Bone marrow (tissue), 2 donors: ENCODE measurements at regions not wholly inside any gene's neighbourhood (a gene's known extent, or its start where the extent isn't known, plus 50 kb on each side); places are given as distances from the start of the nearest gene placed in this dataset.

ENCODE experiments used
- DNase-seq, 2 donors: peaks; one replicate each; lab custom pipeline; 2025; lab: John Stamatoyannopoulos, UW

DNA sequence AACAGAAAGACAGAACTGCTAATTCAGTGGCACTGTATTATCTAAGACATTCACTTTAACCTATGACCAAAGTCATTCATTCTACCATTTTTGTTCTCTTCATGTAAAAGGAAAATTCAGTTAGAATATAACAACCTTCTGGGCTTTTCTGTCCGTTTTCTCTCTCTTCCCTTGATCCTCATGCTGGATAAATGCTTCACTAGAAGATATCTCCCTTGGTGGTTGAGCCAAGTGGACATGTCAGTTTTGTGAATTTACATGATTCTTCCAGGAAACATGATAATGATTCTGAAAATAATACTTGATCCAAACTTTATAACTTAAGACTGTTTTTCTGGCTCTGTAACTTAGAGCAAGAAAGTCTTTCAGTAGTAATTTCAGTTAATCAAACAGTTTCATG lies 1012.2 kb downstream of the SQOR start:
- no peak for DNase-seq

DNA sequence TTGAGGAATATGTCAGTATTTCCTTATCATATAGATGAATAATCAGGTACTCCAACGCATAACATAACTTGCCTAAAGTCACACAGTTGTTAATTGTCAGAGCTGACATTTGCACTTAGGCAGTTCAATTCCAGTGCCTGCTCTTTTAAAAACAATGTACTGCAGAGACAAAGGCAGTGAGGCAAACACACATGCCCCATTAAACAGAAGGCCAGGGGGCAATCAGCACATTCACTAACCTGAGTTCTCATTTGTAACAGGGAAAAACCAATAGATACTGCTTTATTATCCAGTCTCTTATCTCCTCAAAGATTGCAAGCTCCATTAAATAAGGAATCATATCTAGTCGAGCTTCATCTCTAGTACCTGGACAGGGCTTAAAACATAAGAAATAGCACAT lies 1017.4 kb downstream of the SQOR start:
- DNase-seq: no peak

DNA sequence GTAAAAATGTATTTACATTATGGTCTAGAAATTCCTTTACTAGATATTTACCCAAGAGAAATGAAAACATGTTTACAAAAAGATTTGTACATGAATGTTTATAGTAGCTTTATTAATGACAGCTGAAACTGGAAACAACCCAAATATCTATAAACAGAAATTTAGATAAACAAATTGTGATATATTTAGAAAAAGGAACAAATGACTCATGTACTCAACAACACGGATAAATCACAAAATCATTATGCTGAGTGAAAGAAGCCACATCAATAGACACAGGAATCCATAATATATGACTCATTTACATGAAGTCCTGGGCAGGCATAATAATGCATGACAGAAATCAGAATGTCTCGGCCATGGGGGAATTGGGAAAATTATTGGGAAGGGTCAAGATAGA lies 1020.2 kb downstream of the SQOR start:
- no peak for DNase-seq

DNA sequence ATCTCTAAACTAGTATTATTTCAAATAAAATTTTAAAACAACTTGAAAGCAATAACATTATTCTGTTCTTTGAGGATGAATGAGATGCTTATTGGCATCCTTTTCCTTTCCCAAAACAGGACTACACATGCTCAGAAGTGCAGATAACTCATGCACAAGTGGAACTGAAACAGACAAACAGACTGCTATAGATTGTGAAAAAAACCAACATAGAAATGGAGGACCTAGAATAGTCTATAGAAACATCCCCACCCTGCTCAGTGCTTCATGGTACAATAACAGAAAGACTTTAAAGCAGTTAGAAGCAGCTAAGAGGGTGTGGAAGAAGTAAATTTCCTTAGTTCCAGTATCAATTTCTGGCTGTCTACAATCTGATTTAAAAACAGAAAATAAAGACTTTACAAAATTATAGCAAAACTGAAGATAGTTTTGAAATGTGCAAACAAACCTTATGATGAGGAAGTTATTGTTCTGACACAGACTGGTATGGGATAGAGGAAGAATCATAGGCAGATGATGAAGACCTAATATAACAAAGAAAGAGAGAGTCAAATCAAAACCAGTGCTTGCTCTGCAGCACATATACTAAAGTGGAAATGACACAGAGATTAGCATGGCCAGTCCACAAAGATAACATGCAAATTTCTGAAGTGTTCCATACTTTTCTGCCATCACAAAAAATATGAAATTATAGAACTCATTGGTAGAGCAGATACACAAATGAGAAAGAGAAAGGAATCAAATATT lies 1025.4 kb downstream of the SQOR start:
- no peak for DNase-seq

DNA sequence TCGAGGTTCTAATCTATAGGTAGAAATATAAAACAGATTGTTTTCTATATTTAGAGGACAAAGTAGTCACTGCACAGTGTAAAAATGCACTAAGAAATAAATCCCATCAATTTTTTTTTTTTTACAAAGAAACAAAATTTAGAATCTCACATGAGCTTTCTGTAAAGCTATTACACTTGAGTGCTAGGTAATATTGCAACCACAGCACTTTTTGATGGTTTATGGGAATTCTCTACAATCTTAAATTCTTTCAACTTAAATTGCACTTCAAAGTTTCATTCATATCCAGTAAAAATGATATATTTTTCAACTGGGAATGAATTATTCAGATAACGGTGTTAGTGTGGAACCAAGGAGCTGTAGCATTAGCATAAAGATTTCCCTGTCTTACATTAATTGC lies 1035.4 kb downstream of the SQOR start:
- DNase-seq: no peak

DNA sequence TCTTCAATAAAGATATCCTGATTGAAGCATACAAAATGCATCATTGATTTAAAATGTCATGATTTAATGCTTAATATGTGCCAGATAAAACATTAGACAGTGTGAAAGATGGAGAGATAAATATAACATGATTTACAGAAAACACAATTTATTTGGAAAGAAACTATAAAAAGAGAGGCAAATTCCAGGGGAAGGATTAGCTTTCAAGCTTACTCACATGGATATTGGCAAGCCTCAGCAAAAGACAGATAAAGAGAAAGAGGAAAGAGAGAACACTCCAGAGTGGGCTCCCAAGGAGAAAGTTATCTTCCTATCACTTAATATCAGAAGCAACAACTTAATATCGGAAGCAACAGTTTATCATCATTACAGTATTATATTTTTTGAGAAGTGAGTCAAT lies 1036.5 kb downstream of the SQOR start:
- no peak for DNase-seq

DNA sequence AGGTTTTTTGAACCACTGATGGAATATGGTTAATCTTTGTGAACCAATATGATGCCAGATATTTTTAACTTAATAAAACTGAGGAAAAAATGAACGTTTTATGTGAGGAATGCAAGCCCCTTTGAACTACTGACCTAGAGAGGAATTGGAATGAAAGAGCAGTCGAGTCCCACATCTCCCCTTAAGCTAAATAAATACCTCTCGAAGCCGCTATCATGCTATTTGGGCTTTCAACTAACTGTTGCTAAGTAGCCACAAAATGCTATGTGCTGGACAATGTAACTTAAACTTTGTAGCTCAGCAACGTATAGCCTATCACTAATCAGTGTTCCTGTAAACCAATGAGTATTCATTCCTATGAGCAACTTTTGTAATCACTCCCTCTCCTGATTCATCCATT lies 1037.2 kb downstream of the SQOR start:
- DNase-seq: no peak

DNA sequence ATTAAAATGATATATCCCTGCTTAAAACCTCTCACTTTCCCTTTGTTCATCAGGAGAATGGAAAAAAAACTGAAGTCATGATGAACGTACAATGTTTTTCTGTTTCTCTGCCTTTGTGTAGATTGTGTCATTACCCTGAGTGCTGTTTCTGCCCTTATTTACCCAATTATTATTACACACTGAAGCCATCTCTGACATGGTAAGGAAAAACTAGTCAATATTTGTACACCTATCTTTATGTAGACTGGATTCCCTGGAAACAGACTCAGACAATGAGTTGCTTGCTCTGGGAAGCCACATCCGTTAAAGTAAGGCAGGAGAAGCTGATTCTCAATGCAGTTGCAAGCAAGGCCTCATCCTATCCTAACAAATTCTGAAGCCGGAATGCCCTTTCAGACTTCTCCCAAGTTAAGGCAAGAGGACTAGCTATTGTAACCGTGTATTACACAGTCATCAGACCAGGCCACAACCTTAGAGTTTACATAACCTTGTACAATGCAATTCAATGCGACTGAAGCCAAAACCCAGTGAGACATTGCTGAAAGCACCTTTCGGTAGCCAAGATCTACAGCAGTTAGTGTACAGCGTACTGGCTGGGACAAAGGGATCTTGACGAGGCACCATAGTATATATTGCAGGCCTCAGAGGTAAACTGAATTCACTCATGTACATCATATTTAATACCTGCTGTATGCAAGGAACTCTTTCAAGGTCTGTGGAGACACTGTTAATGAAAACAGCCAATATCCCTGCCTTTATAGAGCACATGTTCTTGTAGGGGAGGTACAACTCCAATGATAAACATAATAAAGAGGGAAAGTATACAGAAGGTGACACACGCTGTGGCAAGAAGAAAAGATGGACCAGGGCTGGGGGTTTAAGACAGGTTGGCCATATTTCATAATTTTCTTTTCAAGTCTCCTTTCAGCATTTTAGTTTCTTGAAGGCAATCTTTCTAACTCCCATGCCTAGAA lies 1040.8 kb upstream of the SEMA6D start:
- no peak for DNase-seq

DNA sequence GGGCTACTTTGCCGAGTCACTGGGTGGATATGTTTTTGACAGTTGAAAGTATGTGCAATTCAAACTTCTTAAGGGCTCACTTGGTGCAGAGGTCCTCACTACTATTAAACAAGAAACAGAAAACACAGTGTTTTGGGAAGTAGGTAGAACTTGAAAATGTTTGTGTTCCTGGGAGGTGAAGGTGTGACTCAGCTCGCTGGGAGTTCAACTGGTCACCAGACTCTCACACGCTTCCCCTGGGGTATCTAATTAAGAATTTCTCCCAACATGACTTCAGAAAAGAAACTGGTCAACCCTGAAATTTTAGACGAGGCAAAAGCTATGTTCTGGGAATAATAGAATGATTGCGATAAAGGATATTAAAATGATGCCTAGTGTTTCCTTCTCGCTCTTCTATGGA lies 1039.8 kb upstream of the SEMA6D start:
- no peak for DNase-seq

DNA sequence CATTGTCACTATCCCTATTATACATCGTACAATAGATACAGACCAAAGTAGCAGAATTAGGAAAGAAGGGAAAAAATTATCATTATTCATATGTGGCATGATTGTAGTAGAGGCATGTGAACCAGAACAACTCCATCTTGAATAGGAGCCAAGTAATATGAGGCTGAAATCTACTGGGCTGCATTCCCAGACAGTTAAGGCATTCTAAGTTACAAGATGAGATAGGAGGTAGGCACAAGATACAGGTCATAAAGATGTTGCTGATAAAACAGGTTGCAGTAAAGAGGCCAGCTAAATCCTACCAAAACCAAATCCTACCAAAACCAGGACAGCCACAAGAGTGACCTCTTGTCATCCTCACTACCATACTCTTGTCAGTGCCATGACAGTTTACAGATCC lies 1035.4 kb upstream of the SEMA6D start:
- DNase-seq: no peak

DNA sequence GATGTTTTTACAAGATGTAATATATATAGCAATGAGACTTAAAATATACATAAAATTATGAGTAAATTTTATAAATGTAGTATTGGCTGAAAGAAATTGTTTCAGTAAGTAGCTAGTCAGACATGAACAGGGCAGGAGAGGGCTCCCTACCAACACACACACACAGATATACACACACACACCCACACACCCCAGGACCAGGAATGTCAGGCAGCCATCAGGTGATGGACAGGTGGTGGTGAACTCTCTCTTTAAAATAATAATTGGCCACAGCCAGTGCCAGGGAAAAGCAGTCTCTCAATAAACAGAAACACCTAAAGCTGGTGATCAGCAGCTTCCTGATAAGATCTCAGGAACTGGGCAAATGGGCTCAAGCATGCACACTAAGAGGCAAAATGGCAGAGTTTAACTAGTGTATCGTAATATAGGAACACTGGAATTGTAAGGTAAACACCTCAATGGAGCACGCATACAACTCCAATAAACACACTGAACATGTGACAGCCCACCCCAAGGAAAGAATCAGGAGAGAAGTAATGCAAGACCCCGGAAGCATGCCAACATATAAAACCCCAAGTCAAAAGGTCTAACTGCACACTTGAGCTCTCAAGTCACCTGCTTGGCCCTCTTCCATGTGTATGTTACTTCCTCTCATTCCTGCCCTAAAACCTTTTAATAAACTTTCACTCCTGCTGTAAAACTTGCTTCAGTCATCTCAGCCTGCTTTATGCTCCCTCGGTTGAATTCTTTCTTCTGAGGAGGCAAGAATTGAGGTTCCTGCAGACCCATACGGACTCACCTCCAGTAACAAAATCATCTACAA lies 1034.1 kb upstream of the SEMA6D start:
- no peak for DNase-seq

DNA sequence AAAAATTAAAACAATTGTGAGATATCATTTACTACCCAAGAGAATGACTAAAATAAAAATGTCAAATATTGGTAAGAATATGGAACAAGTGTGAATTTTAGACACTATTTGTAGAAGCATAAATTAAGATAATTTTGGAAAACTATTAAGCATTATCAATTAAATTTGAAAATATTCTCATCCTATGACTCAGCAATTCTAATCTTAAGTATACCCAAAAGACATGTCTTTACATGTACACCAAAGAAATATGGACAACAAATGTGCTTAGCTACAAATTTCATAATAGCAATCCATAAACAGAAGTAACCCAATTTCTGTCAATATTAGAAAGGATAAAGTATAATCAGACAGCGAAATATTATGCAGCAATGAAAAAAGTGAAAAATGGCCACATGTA lies 1032.2 kb upstream of the SEMA6D start:
- DNase-seq: no peak

DNA sequence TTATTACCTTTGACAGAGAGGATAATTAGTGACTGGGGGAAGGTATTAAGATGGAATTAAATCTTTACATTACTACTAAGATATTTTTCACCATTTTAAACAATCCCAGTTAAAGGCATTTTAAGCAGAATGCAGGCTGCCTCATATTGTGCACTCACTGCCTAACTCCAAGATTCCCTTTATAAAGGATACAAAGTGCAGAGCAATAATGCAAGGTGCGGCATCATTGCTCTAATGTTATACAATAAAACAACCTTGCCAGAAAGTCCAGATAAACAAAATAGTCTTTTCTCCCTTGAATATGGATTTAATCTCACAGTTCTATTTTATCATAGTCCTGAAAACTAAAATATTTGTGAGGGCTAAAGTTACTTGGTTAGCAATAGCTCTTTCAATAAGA lies 1031.6 kb upstream of the SEMA6D start:
- no peak for DNase-seq

DNA sequence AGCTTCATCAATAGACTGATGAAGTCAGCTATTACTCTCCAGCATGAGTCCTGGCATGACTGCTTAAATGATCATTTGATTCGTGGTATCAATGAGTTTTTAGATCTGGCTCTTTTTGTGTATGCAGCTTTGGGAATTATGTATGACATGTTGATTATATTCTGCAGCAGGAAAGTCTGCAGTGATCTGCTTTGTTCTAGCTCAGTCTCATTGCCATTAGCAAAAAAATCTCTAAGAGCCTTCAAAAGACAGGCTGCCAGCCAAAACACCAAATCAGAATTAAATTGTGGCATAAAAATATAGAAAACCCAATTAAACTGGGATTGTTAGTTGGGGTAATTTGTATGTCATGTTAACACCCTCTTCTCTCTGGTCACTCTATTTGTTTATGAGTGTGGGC lies 1021.0 kb upstream of the SEMA6D start:
- no peak for DNase-seq

DNA sequence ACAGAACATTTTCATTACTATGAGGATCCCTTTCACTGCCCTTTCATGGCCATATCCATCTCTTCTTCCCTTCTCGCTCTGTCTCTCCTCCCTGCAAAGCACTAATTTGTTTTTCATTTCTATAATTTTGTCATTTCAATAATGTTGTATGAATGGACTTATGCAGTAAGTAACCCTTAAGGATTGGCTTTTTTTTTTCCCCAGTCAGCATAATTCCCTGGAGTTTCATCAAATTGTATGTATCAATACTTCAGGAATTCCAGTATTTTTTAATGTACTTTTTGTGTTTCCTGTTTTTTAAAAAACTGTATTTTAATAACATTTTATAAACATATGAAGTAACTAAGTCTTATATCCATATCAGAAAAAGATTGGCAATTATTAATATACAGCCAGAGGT lies 1016.0 kb upstream of the SEMA6D start:
- DNase-seq: no peak

DNA sequence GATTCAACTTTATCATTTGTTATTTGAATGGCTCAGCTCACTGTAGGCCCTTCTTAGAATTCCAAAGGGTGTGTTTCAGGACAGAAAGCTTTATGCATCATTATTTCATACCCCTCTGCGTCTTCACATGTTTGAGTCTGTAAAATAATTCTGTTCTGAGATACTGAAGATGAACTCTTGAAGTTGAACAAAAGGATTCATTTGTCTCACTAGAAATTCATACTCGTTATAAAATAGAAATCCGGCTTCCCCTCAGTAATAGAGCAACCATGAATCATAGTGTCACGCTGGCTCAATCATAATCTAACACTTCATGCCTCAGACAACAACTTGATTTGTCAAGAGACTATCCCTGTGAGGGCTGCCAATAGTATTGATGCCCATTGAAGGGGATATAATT lies 1015.4 kb upstream of the SEMA6D start:
- DNase-seq: no peak

DNA sequence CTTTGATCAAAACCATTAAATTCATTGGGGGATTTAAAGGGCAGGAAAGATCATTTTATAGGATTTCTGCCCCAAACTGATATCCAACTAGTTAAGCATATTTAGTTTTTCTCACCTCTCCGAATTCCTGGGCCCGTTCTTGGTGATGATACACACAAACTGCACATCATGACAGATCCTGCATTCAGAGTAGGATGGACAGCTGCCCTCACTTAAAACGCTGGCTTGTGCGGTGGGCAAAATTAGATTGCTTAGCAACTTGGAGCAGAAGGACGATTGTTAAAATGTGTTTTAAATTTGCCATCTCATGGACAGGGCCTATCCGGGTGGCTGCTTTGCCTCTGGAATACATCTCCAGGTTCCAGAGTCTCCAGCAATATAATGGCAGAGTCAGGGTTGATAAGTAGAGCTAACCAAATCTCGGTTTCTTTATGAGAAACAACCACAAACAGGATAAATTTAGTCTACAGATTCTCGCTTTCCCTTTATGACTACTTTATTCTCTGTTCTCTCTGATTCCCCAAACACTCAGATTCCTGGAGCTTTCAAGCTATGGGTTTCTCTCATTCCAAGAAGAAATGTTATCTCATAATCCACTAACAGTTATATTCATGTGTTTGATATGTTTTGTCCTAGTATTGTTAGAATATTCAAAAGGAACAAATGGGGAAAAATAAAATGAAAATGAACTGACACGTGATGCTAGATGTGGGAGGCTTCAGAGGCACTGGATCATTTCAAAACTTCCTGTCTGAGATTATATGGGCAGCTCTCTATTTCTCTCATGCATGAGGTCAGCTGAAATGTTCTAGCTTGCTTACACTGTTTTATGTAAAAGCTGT lies 1014.1 kb upstream of the SEMA6D start:
- DNase-seq: no peak

DNA sequence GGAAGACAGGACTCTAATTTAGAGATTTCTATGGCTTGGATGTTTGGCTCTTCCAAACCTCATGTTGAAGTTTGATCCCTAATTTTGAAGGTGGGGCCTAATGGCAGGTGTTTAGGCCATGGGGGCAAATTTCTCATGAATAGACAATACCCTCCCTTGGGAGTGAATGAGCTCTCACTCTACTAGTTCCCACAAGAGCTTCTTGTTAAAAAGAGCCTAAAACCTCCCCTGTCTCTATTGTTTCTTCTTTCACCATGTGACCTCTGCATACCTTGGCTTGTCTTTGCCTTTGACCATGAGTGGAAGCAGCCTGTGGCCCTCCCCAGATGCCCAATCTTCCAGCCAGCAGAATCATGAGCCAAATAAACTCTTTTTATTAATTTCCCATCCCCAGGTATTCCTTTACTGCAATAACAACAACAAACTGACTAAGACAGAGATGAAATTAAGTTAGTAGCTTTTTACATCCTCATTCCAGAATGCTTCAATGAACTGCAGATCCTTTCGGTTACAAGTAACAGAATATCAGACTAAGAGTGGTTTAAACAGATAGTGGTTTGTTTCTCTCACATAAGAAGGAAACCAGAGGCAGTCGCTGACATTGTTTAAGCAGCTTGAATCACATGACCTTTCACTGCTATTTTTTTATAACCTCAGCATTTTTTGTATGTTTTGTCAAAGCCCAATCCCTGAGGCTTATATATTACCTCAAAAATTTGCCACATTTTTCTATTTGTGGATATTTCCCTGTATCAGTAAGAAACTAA lies 1013.3 kb upstream of the SEMA6D start:
- no peak for DNase-seq

DNA sequence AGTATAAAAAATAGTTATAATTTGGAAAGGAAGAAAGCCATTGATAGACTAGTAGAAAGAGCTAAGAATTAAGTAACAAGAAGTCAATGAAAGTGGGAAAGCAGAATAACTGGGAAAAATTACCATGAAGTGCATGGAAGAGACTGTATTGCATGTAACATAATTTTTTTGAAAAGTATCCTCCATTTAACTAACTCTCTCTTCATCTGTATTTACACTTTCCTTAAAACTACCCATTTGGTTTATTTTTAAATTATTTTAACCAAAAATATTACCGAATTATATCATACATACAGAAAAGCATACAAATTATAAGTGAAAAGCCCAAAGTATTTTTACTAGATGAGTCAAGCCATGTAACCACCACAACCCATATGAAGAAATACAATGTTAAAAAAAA lies 1009.9 kb upstream of the SEMA6D start:
- DNase-seq: no peak

DNA sequence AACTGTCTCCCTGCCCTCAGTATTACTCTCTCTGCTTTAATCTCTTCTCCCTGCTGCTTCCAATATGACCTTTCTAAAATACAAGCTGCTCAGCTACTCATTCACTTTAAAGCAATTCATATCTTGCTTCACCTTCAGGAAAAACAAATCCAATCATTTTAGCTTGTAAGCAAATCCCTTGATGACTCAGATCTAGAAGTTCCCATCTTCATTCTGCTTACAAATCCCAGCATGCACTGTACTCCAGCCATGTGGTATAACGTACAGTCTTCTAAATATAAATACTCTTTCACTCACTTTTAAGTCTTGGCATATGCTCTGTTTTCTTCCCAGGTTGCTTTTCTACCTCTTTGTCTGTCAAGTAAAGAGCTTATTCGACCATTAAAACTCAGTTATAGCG lies 1009.1 kb upstream of the SEMA6D start:
- no peak for DNase-seq
